B cell (primary cell): ENCODE measurements at regions not wholly inside any gene's neighbourhood (a gene's known extent, or its start where the extent isn't known, plus 50 kb on each side); places are given as distances from the start of the nearest gene placed in this dataset.

ENCODE experiments used
- EZH2 ChIP-seq: IDR thresholded peaks from 2 replicates; pipeline ENCODE4 v1.6.1; 2012; ENCODE audit warnings: borderline replicate concordance, low read depth, mild to moderate bottlenecking, moderate library complexity, low read length; ENCODE audit not compliant: insufficient read depth, poor library complexity, severe bottlenecking
- TF ChIP-seq, protein P1 (sequence below): fragments of 200-600 bp; IDR thresholded peaks from one replicate; pipeline ENCODE4 v1.8.0; 2022; ENCODE audit warnings: antibody characterized with exemption, mild to moderate bottlenecking

GRCh38 chr9:7394002-7394774 lies 405.4 kb downstream of the DMAC1 start:
- TF ChIP-seq, protein P1, sequence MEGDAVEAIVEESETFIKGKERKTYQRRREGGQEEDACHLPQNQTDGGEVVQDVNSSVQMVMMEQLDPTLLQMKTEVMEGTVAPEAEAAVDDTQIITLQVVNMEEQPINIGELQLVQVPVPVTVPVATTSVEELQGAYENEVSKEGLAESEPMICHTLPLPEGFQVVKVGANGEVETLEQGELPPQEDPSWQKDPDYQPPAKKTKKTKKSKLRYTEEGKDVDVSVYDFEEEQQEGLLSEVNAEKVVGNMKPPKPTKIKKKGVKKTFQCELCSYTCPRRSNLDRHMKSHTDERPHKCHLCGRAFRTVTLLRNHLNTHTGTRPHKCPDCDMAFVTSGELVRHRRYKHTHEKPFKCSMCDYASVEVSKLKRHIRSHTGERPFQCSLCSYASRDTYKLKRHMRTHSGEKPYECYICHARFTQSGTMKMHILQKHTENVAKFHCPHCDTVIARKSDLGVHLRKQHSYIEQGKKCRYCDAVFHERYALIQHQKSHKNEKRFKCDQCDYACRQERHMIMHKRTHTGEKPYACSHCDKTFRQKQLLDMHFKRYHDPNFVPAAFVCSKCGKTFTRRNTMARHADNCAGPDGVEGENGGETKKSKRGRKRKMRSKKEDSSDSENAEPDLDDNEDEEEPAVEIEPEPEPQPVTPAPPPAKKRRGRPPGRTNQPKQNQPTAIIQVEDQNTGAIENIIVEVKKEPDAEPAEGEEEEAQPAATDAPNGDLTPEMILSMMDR: no peak
- no peak for TF ChIP-seq EZH2
